IMR-90 (cell line): ENCODE measurements at regions not wholly inside any gene's neighbourhood (a gene's known extent, or its start where the extent isn't known, plus 50 kb on each side); places are given as distances from the start of the nearest gene placed in this dataset.

Source experiments
- ATAC-seq: fragments of 200-7000 bp; cut with Tn5 transposase; 2 replicates; pipeline ENCODE4 v1.9.1; 2020; ENCODE audit warnings: low read depth, mild to moderate bottlenecking, moderate library complexity
- BruUV-seq: library from RNA; stranded (reverse); fragments of 400-500 nt; replicated peaks from 2 replicates; lab custom pipeline; 2021; lab: Mats Ljungman, UMichigan
- CTCF ChIA-PET: fragments of 300-600 bp; formaldehyde crosslinking; extraction: SDS; loops from one replicate; lab custom pipeline; 2021; ENCODE audit warnings: antibody characterized with exemption; lab: Yijun Ruan, JAX
- POLR2A ChIA-PET: fragments of 300-600 bp; sonication (Branson Sonifier 250); formaldehyde crosslinking; loops from one replicate; lab custom pipeline; 2022; ENCODE audit warnings: antibody characterized with exemption; ENCODE audit not compliant: unreplicated experiment; lab: Charles Lee
- DNase-seq: peaks from one replicate; pipeline ENCODE4 v3.0.0; 2013
- H2AFZ ChIP-seq: replicated peaks from 2 replicates; pipeline ENCODE3; 2013; ENCODE audit warnings: low read length, mild to moderate bottlenecking; ENCODE audit not compliant: poor library complexity
- H2AK5ac ChIP-seq: 2 replicates; pipeline ENCODE4 v1.6.1; 2013; ENCODE audit warnings: low read depth, low read length, inconsistent platforms
- H2AK9ac ChIP-seq: replicated peaks from 2 replicates; pipeline ENCODE3; 2013; ENCODE audit warnings: mild to moderate bottlenecking, low read depth, low read length, moderate library complexity; ENCODE audit not compliant: poor library complexity
- H2BK120ac ChIP-seq: 2 replicates; pipeline ENCODE4 v1.6.1; 2013; ENCODE audit warnings: low read depth, low read length, inconsistent platforms
- H2BK15ac ChIP-seq: 3 replicates; pipeline ENCODE4 v1.6.1; 2013; ENCODE audit warnings: low read depth, low read length, inconsistent platforms
- H2BK20ac ChIP-seq: 2 replicates; pipeline ENCODE4 v1.6.1; 2013; ENCODE audit warnings: low read depth, mild to moderate bottlenecking, inconsistent platforms, low read length, moderate library complexity
- H2BK5ac ChIP-seq: 2 replicates; pipeline ENCODE4 v1.6.1; 2013; ENCODE audit warnings: mild to moderate bottlenecking, low read depth, low read length, inconsistent platforms; ENCODE audit not compliant: poor library complexity, severe bottlenecking
- H3K14ac ChIP-seq: replicated peaks from 2 replicates; pipeline ENCODE4 v1.6.1; 2013; ENCODE audit warnings: low read depth, low read length, inconsistent platforms
- H3K18ac ChIP-seq: 2 replicates; pipeline ENCODE4 v1.6.1; 2013; ENCODE audit warnings: low read depth, low read length, control low read depth
- H3K23ac ChIP-seq: 2 replicates; pipeline ENCODE4 v1.6.1; 2013; ENCODE audit warnings: low read depth, low read length, inconsistent platforms
- H3K27ac ChIP-seq: 2 replicates; pipeline ENCODE4 v1.5.1; 2013; ENCODE audit warnings: mild to moderate bottlenecking, control low read depth, low read length; ENCODE audit not compliant: insufficient read depth
- H3K27me3 ChIP-seq: 2 replicates; pipeline ENCODE4 v1.6.1; 2013; ENCODE audit warnings: low read length; ENCODE audit not compliant: control insufficient read depth, insufficient read depth
- H3K36me3 ChIP-seq: 2 replicates; pipeline ENCODE4 v1.6.1; 2013; ENCODE audit warnings: low read length, mixed read lengths; ENCODE audit not compliant: control insufficient read depth, insufficient read depth
- H3K4ac ChIP-seq: 2 replicates; pipeline ENCODE4 v1.6.1; 2013; ENCODE audit warnings: low read depth, low read length, inconsistent platforms
- H3K4me1 ChIP-seq: 2 replicates; pipeline ENCODE4 v1.6.1; 2013; ENCODE audit warnings: low read length, mixed read lengths; ENCODE audit not compliant: control insufficient read depth, insufficient read depth
- H3K4me2 ChIP-seq: 2 replicates; pipeline ENCODE4 v1.6.1; 2013; ENCODE audit warnings: low read depth, mild to moderate bottlenecking, control low read depth, low read length, moderate library complexity
- H3K4me3 ChIP-seq: 2 replicates; pipeline ENCODE4 v1.5.1; 2013; ENCODE audit warnings: low read depth, mild to moderate bottlenecking, control low read depth, low read length, moderate library complexity; ENCODE audit not compliant: insufficient read depth
- H3K56ac ChIP-seq: 2 replicates; pipeline ENCODE4 v1.6.1; 2013; ENCODE audit warnings: low read length, inconsistent platforms; ENCODE audit not compliant: insufficient read depth; ENCODE audit errors: extremely low read depth
- H3K79me1 ChIP-seq, 2 experiments: 2 replicates each; pipeline ENCODE4 v1.6.1; 2013; ENCODE audit warnings: low read length in 2 of 2, inconsistent platforms in 1 of 2, low read depth in 1 of 2
- H3K9ac ChIP-seq: 2 replicates; pipeline ENCODE4 v1.6.1; 2013; ENCODE audit warnings: low read depth, low read length, control low read depth
- H3K9me1 ChIP-seq: 2 replicates; pipeline ENCODE4 v1.6.1; 2013; ENCODE audit warnings: low read length, inconsistent platforms; ENCODE audit not compliant: insufficient read depth
- H3K9me3 ChIP-seq: 2 replicates; pipeline ENCODE4 v1.6.1; 2013; ENCODE audit warnings: low read length; ENCODE audit not compliant: control insufficient read depth, insufficient read depth
- H4K20me1 ChIP-seq: 2 replicates; pipeline ENCODE4 v1.6.1; 2013; ENCODE audit warnings: low read length, inconsistent platforms; ENCODE audit not compliant: insufficient read depth
- H4K5ac ChIP-seq: 2 replicates; pipeline ENCODE4 v1.6.1; 2013; ENCODE audit warnings: mild to moderate bottlenecking, low read depth, low read length, control low read depth
- H4K8ac ChIP-seq, 2 experiments: 2 replicates each; pipeline ENCODE4 v1.6.1; 2013; ENCODE audit warnings: low read depth in 2 of 2, low read length in 2 of 2, control low read depth in 1 of 2, inconsistent platforms in 1 of 2
- H4K91ac ChIP-seq: 2 replicates; pipeline ENCODE4 v1.6.1; 2013; ENCODE audit warnings: low read depth, low read length, inconsistent platforms; ENCODE audit not compliant: insufficient read depth
- CHD1 ChIP-seq: IDR thresholded peaks from 2 replicates; pipeline ENCODE4 v1.6.1; 2012; ENCODE audit warnings: low read depth, low read length, improper control_type of control experiment
- MAFK ChIP-seq: IDR thresholded peaks from 2 replicates; pipeline ENCODE4 v1.6.1; 2012; ENCODE audit warnings: low read depth, low read length, improper control_type of control experiment
- NFE2L2 ChIP-seq: fragments of 150-350 bp; IDR thresholded peaks from 2 replicates; pipeline ENCODE4 v1.6.1; 2016; ENCODE audit warnings: low read depth, mild to moderate bottlenecking, low read length
- RAD21 ChIP-seq: IDR thresholded peaks from 2 replicates; pipeline ENCODE4 v1.6.1; 2012; ENCODE audit warnings: low read length, improper control_type of control experiment
- RCOR1 ChIP-seq: IDR thresholded peaks from 2 replicates; pipeline ENCODE4 v1.6.1; 2012; ENCODE audit warnings: mild to moderate bottlenecking, low read length, improper control_type of control experiment; ENCODE audit not compliant: insufficient replicate concordance
- RFX5 ChIP-seq: IDR thresholded peaks from 2 replicates; pipeline ENCODE4 v1.8.0; 2012; ENCODE audit warnings: low read depth, mild to moderate bottlenecking, low read length, moderate library complexity
- SMC3 ChIP-seq: fragments of 150-350 bp; IDR thresholded peaks from 2 replicates; pipeline ENCODE4 v1.6.1; 2016; ENCODE audit warnings: low read depth, mild to moderate bottlenecking, antibody characterized with exemption, low read length, moderate library complexity
- WGBS, 2 experiments: methylation state at CpG; one replicate each; pipeline versions ENCODE4 v1.1.5 to v1.1.7; 2013; ENCODE audit warnings: missing lambda C conversion rate in 2 of 2; ENCODE audit not compliant: insufficient read length in 1 of 2; ENCODE audit errors: extremely low coverage in 2 of 2; 5-methylcytosine and 5-hydroxymethylcytosine counted together
- dilution Hi-C: fragments of 300-500 bp; cut with HindIII; formaldehyde crosslinking; loops from one replicate; pipeline ENCODE4 v1.14.3; 2018; ENCODE audit warnings: low sequenced_read_pairs; ENCODE audit not compliant: unreplicated experiment
- in situ Hi-C: fragments of 300-500 bp; cut with MboI; formaldehyde crosslinking; loops from 3 replicates; pipeline ENCODE4 v1.14.3; 2019; ENCODE audit warnings: low sequenced_read_pairs, inconsistent platforms, mixed read lengths
- intact Hi-C: fragments of 100-400 bp; cut with micrococcal nuclease; formaldehyde crosslinking; loops from 2 replicates; pipeline ENCODE4 v1.10.0; 2022

DNA sequence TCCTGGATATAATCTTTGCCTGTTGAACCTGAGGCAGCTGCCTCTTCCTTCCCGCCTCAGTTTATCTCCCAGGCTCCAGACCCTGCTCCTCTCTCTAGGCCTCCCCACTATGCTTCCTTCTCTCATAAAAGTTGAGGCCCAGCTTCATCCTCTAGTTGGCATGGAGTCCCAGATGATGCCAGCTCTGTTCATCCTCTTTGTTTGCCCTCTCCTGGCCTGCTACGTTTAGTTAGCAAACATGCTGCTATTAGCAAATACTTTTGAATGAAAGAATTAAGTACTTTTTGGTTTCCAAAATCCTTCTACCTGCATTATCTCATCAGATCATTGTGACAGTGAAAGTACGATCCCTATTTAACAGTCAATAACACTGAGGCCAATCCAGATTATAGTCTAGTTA, 472.5 kb downstream of the COG6 start:
- H3K9me1 ChIP-seq = no peaks in the 10 kb centered on the region
- no peak overlapping the region for H3K18ac ChIP-seq
- H3K27me3 ChIP-seq = no peaks in the 10 kb centered on the region
- no peak for ATAC-seq
- intact Hi-C loops = no loop called here
- H3K9ac ChIP-seq = no peak overlapping the region
- TF ChIP-seq SMC3 (no peak), MAFK (no peak), CHD1 (no peak), RAD21 (no peak), NFE2L2 (no peak), RCOR1 (no peak), RFX5 (no peak)
- no peak overlapping the region for H4K5ac ChIP-seq
- dilution Hi-C loops = no loop called here
- no TSS peak for BruUV-seq
- no CpG with 5 or more reads among the region's 3 CpGs for WGBS, 2 experiments
- no peak overlapping the region for H3K56ac ChIP-seq
- H3K14ac ChIP-seq = no peak overlapping the region
- H3K4me2 ChIP-seq = no peak overlapping the region
- H4K91ac ChIP-seq = no peak overlapping the region
- no peak overlapping the region for H2BK20ac ChIP-seq
- no peaks in the 10 kb centered on the region for H3K4me1 ChIP-seq
- in situ Hi-C loops = no loop called here
- H3K36me3 ChIP-seq = no peaks in the 10 kb centered on the region
- no peak overlapping the region for H2AK5ac ChIP-seq
- H2AK9ac ChIP-seq = no peak overlapping the region
- no peak overlapping the region for H3K27ac ChIP-seq
- no peak overlapping the region for H4K8ac ChIP-seq
- no peak overlapping the region for H3K23ac ChIP-seq
- ChIA-PET POLR2A (no interaction called here), CTCF (no interaction called here)
- H2BK5ac ChIP-seq = no peak overlapping the region
- H2BK120ac ChIP-seq = no peak overlapping the region
- no peak overlapping the region for H2AFZ ChIP-seq
- H3K79me1 ChIP-seq = no peaks in the 10 kb centered on the region
- H3K4me3 ChIP-seq = no peak overlapping the region
- H3K9me3 ChIP-seq = peaks cover 4% of the 10 kb centered on the region; the same call in 1 of the 2 replicates
- no peaks in the 10 kb centered on the region for H4K20me1 ChIP-seq
- H3K4ac ChIP-seq = no peak overlapping the region
- H2BK15ac ChIP-seq = no peak overlapping the region
- no peak for DNase-seq
